AG04449 (cell line): ENCODE measurements at regions not wholly inside any gene's neighbourhood (a gene's known extent, or its start where the extent isn't known, plus 50 kb on each side); places are given as distances from the start of the nearest gene placed in this dataset.

ENCODE experiments used
- CTCF ChIA-PET: fragments of 350-600 bp; formaldehyde crosslinking; extraction: SDS; loops from one replicate; lab custom pipeline; 2021; ENCODE audit warnings: antibody characterized with exemption; lab: Yijun Ruan, JAX
- POLR2A ChIA-PET: fragments of 400-600, 350-600 bp; formaldehyde crosslinking; extraction: SDS; loops from one replicate; lab custom pipeline; 2020; ENCODE audit warnings: antibody characterized with exemption, inconsistent platforms; lab: Yijun Ruan, JAX
- DNase-seq: peaks from one replicate; pipeline ENCODE4 v3.0.0-alpha.2; 2010; ENCODE audit warnings: low read depth, low spot score
- H3K4me3 ChIP-seq: 2 replicates; pipeline ENCODE4 v1.5.1; 2011; ENCODE audit warnings: low read depth, mild to moderate bottlenecking, control low read depth, low read length
- CTCF ChIP-seq: IDR thresholded peaks from one replicate; pipeline ENCODE4 v1.5.1; 2011; ENCODE audit warnings: mild to moderate bottlenecking, moderate library complexity, low read length, control low read depth, inconsistent platforms; ENCODE audit not compliant: insufficient read depth; ENCODE audit errors: missing control alignments

GRCh38 chr22:45107671-45108070, 56.1 kb upstream of the NUP50 start:
- ChIA-PET CTCF (interaction anchor here (0.8 to 3.4 kb wide), 4 partner anchors 11 to 160 kb away, joined by 3 to 10 read pairs (median 4); no protein-coding TSS in a partner anchor), POLR2A (no interaction called here)
- DNase-seq: no peak
- TF ChIP-seq CTCF: no peak
- no peak overlapping the region for H3K4me3 ChIP-seq

- H3K4me3 ChIP-seq: no peak overlapping the region
- no peak for TF ChIP-seq CTCF
- ChIA-PET CTCF (interaction anchor here (1.4 to 2.1 kb wide), 2 partner anchors 11 to 13 kb away, joined by 4 to 9 read pairs; no protein-coding TSS in a partner anchor), POLR2A (no interaction called here)
- peak; percentile 45 for DNase-seq
Measured at GRCh38 chr22:45112136-45112879, 51.4 kb upstream of the NUP50 start.
